GM19238 (cell line): ENCODE measurements at regions not wholly inside any gene's neighbourhood (a gene's known extent, or its start where the extent isn't known, plus 50 kb on each side); places are given as distances from the start of the nearest gene placed in this dataset.
"Not testable (repeated sequence)": the region's sequence is repeated elsewhere in the genome, so short reads cannot be mapped to it uniquely, and the experiment has no call there.

Experiments used
- DNase-seq: peaks from one replicate; pipeline ENCODE4 v3.0.0; 2011; ENCODE audit warnings: low spot score; ENCODE audit not compliant: insufficient read length

DNA sequence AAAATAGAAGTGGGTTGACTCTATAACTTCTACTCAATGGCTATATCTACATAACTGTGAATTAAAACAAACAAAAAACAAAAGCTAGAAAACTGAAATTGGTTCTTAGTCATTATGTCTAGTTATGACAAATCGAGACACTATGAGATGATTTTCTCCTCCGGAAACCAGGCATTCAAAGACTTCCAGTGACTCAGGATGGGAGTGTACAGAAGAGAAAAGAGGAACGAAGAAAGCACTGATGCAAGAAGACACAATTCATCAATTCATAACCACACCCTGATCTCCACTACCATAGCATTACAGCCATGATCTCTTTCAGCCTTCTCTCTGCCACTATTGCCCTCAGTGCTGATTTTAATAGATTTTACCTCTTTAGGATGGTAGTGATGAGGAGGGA, 253.6 kb downstream of the CBLL2 start:
- no peak for DNase-seq

DNA sequence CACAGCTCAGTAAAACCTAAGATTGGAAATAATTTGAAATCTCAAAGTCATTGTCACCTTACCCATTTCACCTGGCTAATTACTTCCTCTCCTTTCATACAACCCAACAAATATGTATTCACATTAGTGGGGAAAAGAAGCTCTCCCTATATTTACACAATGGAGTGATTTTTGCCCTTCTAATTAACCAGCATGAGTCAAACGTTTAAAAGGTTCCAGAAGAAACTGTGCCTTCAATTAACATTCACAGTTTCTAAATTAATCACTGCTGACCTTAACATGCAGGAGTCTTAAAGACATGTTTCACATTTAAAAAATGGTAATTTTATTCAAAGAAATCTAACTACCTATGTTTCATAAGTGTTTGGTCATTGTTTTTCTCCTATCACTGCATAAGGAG, 254.6 kb downstream of the CBLL2 start:
- no peak for DNase-seq

DNA sequence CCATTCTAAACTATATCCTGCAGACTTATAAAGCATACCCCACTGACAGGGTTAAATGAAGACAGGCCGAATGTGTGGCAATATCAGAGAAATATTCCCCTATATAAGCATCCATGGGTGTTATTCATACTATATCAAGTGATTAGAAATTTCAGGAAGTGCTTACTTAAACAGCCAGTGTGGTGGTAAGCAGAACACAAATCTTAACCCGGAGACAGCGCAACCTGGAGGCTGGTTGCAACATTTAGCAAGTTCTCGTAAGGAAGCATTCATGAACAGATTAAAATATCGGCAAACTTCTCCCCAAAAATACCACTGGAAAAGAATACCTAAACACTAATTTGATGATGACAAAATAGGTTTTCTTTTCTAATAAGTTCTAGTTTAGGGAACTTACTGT, 261.2 kb downstream of the CBLL2 start:
- no peak for DNase-seq

DNA sequence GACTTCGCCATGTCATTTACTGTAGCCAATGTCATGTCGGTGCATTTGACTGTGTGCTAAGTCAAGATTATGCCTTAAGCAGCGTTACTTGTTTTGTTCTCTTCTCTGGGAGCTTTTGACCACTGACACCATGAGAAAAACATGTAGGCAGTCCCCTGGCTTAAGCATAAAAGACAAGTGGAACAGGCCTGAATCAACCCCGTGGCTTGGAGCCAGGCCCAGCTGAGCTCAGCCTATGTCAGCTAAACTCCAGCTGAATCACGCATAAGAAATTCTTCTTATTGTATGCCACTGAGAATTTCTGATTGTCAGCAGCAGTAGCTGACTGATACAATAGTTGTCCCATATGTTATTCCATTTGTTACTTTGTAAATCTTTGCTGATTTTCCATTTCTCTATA, 261.9 kb downstream of the CBLL2 start:
- DNase-seq: no peak

DNA sequence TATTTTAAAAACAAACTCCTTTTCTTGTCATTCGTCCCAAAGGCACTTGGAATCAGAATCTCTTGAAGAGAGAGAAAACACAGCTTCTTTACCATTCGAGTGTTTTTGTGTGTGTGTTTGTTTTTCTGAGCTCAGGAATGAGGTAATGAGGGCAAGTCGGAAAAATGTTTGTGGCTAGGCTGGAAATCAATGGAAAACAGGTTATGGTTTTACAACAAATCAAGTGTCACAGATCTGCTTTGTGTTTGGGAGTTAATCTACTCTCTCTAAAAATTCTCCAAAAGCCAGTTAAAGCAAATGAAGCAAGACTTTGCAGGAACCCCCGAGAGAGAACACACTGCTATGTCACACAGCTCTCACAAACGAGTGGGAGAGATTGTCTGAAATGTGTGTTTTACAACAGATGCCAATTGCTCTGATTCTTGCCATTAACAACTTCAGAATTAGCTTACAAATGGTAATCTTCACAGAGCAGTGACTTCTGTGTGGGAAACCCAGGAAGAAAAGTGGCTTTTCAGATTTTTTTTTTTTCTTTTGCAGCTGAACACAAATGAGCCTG, 264.1 kb downstream of the CBLL2 start:
- no peak for DNase-seq

DNA sequence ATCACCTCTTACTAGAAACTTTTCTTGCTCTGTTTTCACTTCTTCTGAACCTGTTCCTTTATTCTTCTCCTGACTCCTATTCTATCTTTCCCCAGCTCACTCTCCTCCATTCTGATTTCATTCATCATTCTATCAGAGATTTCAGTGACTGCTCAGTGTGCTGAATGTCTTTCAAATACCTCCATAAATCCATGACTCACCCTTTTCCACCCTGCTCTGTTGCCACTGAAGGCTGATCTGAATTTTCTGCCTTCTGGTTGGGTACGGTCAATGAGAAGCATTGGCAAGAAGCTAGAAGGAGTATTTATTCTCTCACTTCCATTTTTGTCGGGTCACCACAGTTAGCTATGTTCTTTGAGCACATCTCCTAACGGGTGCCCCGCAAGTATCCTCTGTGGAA, 265.9 kb downstream of the CBLL2 start:
- no peak for DNase-seq

DNA sequence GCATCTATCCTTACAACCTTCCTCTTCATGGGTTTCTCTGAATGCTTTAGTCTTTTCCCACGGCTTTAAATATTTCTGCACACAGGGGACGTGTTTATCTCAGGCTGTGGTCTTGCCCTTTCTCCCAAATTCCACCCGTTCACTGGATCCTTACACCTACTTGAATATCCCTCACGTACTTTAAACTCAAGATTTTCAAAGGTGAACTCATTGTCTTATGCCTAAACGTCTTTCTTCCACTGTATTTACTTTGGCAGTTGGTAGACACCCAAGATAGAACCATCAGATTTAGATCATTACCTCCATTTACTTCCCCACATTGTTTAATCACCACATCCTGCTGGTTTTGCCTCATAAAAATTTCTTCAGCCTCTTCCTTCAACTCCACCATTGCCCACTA, 269.2 kb downstream of the CBLL2 start:
- DNase-seq: no peak

DNA sequence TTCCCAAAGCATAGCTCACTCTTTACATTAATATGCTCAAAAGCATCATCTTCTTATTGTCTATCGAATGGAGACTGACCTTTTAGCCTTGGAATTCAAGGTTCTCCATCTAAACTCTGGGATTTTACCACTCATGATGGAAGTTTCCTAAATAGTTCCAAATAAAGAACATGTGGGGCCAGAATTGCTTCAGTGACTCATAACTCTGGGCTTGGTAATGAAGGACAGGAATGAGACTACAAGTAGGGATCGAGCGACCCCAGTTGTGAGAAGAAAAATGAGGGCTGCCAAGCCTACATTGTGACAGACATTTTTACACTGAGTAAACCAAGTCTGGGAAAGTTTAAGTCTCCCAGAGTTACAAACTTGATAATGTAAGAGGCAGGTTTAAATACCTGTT, 269.9 kb downstream of the CBLL2 start:
- no peak for DNase-seq

DNA sequence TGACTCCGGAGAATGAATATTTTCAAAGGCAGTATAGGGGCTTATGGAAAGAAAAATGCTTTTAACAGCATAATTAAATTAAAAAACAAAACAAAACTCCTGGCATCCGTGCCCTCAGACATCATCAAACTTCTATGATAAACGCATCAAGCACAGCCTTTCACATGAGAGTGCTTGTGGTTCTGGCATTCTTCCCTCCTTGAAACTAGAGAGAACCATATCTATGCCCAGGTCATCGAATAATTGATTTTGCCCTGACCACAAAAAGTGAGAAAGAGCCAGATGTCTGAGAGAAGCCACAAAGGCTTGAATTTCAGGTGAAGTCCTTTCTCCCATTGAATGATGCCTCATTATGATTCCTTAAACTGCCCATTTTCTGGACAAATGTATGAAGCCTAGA, 286.8 kb downstream of the CBLL2 start:
- DNase-seq: no peak

DNA sequence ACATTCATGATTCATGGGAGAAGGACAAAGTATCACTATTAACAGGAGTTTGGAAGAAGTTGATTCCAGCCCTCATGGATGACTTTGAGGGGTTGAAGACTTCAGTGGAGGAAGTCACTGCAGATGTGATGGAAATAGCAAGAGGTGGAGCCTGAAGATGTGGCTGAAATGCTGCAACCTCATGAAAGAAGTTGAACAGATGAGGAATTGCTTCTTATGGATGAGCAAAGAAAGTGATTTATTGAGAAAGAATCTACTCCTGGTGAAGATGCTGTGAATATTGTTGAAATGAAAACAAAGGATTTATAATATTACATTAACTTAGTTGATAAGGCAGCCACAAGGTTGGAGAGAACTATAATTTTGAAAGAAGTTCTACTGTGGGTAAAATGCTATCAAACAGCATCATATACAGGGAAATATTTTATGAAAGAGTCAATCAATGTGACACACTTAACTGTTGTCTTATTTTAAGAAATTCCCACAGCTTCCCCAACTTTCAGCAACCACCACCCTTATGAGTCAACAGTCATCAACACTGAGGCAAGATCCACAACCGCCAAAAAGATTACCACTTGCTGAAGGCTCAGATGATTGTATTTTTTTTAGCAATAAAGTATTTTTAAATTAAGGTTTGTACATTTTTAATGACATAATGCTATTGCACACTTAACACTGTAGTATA, 302.6 kb downstream of the CBLL2 start:
- no peak for DNase-seq

DNA sequence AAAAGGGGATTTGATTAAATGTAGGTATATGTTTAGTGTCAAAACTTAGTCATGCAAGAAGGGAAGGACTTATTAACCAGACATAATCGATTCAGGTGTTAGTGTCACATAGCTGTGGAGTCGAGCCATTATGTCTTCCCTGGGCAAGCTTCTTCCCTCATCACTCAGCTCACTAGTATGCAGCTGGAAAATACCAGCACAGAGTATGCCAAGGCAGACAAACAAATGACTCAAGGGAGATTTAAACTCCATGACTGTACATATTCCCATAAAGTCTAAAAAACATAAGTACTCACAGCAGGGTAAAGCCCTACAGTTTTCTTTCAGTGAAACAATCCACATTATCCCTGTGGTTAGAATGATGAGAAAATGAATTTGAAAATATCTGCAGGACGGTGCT, 304.5 kb downstream of the CBLL2 start:
- no peak for DNase-seq

DNA sequence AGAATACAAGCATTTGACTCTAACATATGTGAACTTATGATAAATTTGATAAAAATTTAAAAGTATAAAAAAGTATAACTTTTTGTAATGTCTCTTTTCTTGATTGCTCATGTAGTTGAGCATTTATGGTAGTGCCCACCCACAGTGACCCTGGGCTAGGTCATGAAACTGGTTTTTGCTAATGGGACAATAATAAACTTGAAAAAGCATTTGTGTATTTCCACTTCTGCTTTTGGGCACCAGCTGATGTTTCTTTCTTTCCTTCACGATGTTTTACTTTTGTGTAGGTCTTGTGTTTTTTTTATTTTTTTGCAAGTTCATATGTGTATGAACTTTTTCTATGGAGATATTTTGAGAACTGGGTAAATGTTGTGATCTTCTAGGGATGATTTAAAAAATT, 313.1 kb downstream of the CBLL2 start:
- DNase-seq: no peak

DNA sequence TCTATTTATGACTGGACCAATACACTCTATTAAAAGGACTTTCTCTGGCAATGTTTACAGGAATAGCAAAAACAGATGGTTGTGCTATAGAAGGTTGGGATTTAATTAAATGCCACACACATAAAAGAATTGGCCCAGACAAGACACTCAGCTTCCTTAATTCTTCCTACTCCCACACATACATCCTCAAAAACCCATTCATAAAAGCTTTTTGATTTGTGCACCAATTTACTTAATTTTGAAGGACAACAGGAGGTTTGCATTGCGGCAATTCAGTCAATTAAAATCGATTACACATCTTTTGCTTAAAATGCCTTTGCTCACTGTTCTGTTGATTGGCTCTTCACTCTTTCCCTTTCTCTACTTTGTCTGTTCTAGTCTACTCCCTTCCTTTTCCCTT, 317.1 kb downstream of the CBLL2 start:
- no peak for DNase-seq

DNA sequence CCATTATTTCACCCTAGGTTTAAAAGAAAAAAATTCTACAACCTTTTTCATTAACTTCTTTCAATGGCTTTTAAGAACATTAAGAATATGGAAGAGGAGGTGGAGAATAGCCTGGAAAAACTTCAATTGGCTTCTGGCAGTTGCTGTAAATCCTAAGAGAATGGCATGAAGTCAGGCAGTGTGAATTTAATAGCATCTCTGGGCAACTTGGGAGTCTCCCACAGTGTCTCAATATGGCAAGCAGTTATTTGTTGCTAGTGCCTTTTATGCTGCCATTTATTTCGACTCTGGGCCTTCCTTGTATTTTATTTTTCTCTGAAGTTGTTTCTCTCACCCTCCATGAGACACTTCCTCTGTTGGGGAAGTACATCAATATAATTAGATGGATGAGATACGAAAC, 322.1 kb downstream of the CBLL2 start:
- no peak for DNase-seq

DNA sequence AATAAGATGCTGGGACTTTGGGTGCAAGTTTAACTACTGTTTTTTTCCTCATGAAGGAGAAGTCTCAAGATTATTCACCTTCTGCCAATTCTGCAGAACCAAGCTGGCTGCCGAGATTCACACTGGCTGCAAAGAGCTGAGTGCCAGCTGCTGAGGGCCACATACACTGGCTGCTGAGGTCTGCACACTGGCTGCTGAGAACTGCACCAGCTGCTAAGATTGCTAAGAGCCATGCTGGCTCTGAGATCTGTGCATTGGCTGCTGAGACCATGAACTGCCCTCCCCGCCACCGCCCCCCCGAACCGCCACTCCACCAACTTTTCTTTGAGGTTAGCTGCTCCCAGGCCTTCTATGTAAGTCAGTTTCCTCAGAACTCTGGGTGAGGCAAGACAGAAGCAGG, 330.3 kb downstream of the CBLL2 start:
- no peak for DNase-seq

DNA sequence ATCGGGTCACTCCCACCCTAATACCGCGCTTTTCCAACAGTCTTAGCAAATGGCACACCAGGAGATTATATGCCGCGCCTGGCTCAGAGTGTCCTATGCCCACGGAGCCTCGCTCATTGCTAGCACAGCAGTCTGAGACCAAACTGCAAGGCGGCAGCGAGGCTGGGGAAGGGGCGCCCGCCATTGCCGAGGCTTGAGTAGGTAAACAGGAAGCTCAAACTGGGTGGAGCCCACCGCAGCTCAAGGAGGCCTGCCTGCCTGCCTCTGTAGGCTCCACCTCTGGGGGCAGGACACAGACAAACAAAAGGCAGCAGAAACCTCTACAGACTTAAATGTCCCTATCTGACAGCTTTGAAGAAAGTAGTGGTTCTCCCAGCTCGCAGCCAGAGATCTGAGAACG, 336.7 kb downstream of the CBLL2 start:
- DNase-seq: not testable (repeated sequence)

DNA sequence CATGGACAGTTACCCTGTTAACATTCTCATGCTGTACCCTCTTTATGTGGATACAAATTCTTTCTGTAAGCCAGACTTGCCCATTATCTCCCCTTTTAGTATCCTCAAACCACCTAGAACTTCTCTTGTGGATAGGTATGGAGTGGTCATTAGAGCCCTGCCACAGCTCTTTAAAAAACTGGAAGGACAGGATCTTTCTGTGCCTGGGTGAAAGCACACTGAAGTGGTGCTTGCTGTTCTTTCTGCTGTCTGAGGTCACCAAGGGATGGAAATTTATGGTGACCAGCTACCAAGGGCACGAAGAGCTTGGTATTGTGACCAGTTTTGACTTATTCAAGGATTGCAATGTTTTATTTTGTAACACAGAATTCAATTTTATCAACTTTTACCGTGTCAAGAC, 344.2 kb downstream of the CBLL2 start:
- no peak for DNase-seq

DNA sequence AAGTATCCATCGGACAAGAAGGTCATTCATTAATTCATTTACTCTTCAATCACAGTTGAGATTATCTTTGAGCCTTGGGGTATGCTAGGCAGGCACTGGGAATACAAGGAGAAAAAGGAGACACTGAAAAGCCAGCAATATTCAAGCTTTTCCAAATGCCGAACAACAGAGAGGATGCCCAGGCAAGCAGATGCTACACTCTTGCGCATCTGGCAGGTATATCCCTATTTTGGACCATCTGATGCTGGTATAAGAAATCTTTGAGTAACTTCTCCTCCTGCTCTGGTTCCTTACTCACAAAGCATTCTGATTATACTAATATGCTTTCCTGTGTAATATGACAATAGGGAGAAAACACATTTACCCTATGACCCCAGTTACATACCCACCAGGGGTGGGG, 354.9 kb downstream of the CBLL2 start:
- DNase-seq: no peak

DNA sequence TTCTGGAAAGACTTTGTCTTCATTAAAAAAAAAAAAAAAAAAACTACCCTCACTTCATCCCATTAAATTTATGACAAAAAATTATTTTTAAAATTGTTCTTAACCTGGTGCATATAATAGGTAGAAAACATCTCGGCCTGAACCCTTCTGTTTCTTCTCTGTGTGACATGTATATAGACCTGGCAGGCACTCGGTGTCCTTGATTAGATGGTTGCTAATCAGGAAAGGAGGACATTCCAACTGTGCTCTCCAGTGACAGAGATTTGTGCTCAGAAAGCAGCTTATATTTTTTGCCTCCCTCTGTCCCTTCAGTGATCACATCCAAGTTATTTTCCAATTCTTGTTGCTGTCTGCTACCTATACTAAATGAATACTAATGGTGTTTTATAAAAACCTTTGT, 355.6 kb downstream of the CBLL2 start:
- DNase-seq: no peak

DNA sequence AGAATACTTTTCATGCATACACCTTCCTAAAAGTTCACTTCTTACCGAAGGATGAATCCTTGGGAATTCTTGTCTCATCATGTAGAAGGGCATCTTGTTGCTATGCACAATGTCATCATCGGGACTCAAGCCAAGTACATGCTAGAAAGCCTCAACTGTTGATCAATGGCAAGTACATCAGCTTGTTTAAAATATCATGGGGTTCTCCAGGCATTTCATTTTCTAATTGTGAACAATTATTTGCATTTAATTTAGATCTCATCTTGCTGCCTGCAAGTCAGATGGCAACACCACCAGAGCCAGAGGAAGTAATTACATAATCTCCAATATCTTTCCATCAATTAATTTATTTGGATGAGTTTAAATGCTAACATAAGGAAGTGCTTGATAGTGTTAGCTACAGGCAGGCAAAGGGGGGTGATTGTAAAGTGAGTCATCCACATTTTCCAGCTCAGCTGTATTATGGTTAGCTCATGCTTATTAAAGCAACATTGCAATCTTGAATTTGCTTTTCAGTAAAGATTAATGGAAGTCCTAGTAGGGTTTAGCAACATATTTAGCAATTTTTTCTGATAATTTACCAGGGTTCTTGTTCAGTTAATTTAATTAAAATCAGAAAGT, 356.5 kb downstream of the CBLL2 start:
- DNase-seq: no peak

DNA sequence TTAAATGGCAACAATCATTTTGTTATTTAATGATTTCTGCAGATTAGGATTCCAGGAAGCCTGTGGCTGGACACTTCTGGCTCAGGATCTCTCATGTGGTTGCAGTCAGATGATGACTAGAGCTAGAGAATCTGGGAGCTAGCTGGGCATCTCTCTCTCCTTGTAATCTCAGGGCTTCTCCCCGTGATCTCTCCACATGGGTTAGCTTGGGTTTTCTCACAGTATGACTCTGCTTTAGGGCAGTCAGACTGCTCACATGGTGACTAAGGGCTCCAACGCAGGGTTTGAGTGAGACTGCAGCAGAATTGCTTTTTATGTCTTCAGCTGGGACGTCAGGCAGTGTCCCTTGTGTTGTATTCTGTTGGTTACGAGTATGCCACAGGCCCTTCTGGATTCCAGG, 361.4 kb downstream of the CBLL2 start:
- no peak for DNase-seq

DNA sequence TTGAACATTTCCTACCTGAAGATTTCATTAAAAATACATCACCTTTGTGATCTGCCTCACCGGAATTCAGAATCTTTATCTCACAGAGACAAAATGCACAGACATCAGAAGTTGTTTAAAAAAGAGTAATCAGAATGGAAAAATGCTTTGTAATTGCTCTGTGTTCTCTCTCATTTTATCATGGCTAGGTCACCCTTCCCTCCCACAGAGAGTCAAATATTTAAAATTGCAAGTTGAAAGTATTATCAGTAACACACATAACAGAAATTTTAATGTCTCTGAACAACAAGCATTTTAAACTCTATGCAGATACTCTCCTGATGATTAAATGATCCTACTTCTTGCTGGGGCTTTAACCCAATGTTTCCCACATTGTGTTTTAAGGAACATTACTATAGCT, 362.0 kb downstream of the CBLL2 start:
- no peak for DNase-seq

DNA sequence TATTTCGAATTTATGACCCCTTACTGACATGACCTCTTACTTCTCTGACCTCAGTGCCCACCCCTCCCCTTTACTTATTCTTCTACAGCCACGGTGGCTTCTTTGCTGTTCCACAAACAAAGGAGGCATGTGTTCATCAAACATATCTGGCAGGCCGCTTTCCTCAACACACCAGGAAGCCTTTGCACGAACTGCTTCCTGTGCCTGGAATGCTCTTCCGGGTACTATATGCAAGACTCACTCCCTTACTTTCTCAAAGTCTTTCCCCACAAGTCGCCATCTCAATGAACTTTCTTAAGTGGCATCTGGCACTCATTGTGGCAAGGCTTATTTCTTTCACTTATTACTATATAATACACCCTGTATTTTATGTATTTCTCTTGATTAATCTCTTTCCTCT, 351.5 kb upstream of the DDX53 start:
- no peak for DNase-seq
